LNCaP clone FGC (cell line): ENCODE measurements at regions not wholly inside any gene's neighbourhood (a gene's known extent, or its start where the extent isn't known, plus 50 kb on each side); places are given as distances from the start of the nearest gene placed in this dataset.
A peak's percentile ranks its signal among the peaks of the same experiment; 100 is the strongest.

Experiments used
- DNase-seq: peaks from one replicate; pipeline ENCODE4 v3.0.0-alpha.2; 2011; ENCODE audit warnings: low read depth
- H3K4me3 ChIP-seq: 2 replicates; pipeline ENCODE4 v1.5.1; 2011; ENCODE audit warnings: mild to moderate bottlenecking, low read depth, low read length, control low read depth
- CTCF ChIP-seq: IDR thresholded peaks from 2 replicates; pipeline ENCODE4 v1.5.1; 2012; ENCODE audit warnings: mild to moderate bottlenecking; ENCODE audit not compliant: control insufficient read depth, insufficient read depth; ENCODE audit errors: extremely low read depth

- no peak for TF ChIP-seq CTCF
- no peak overlapping the region for H3K4me3 ChIP-seq
- DNase-seq: no peak
These were observed 135.2 kb upstream of the RBMS1 start for GRCh38 chr2:160628811-160629210.

DNA sequence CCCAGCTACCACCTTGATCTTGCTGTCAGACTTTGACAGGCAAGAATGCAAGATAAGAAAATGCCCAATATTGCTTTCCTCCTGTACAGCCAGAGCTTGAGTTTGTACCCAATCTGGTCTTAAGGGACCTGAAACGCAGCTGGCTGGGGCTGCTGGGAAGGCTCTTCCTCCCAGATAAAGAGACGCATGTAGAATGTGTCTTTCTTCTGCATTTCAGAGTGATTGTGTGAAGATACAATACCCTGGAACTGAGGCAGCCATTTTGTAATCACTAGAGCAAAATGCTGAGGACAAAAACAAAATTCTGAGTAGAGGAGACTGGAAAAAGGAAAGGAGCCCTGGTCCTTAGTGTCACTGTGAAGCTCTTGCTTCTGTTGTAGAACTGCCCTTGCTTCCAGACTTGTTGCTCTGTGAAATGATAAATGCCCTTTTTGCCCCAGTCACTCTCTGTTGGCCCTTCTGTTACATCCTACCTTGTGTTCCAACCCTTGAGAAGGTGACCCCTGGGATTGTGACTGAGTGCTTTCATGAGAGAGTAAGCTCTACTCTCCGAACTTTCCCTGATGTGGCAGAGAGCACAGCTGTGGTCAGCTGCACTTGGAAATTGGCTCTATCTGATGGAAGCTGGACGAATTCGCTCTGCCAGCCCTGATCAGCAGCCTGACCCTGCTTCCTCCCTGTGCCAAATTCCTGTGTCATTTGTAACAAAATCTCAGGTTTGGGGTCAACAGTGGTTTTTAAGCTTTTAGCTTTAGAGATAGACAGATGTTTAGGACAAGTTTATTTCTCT lies 137.4 kb upstream of the RBMS1 start:
- no peak for TF ChIP-seq CTCF
- DNase-seq: no peak
- H3K4me3 ChIP-seq: no peak overlapping the region

DNA sequence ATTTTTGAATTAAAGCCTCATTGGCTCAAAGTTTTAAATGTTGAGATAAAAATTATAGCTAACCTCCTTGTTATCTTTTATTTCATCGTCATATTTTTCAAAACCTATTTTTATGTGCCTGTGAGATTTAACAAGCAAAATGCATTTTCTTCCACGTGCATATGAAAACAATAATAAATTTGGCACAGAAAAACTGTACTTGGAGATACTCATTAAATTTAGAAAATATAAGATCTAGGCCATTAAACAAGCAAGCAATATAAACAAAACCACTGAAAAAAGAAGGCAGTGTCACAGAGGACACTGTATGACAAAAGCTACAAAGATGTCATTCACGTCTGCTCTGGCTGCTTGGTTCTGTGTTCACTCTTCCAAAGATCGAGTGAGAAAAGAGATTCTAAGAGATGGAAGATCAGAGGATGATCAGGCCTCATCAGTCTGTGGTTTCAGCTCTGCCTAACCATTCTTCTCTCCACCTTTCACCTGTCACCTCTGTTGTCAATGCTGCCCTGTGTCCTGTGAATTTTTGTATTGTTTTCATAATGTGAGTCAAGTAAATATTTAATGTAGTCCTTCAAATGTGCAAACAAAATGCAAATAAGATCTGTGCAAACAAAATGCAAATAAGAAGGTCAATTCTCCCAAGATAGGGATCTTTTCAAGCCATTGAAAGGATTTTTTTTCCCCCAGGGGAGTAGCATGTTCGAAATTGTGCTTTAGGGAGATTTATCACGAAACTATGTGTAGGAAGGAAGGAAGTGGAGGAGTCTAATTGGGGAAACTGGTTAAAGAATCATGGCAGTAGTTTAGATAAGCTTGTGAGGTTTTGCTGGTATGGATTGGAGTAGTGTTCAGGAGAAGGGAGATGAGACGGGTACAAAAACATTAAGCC lies 138.7 kb upstream of the RBMS1 start:
- no peak overlapping the region for H3K4me3 ChIP-seq
- TF ChIP-seq CTCF: no peak
- DNase-seq: no peak

DNA sequence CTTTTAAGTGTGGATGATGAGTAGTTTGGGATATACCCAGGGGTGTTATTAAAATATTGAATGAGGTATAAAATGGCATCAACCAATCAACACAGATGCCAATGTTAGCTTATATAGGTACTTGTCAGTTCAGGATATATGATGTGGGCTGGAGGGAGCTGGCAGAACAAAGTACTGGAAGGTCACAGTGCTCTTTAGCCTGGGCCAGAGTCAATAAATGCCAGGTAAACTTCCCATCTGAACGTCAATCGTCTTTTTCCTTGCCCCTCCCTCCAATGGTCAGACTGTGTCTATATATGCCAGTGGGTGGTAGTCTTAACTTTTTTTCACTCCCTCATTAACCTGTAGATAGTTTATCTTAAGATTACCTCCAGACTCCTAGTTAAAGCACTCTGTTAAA lies 140.8 kb upstream of the RBMS1 start:
- H3K4me3 ChIP-seq: no peak overlapping the region
- peak; percentile 61 for DNase-seq
- TF ChIP-seq CTCF: no peak

- H3K4me3 ChIP-seq: no peak overlapping the region
- TF ChIP-seq CTCF: no peak
- no peak for DNase-seq
These were observed 141.9 kb upstream of the RBMS1 start for GRCh38 chr2:160635488-160635887.

DNA sequence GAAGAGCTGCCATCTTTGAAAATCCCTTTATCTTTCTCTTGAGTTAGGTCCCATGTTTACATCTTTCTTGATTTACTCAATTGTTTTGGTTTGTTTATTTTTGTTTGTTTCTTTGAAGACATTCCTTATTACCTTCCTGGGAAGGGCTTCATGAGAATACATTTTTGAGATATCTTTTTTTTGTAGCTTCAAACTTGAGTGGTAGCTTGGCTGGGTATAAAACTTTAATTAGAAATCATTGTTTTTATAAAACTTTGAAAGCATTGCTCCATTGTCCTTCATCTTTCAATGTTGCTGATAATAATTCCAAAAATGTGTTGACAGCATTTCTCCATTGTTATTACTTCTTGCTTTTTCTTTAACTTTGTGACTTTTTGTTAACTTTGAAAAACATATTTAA lies 145.9 kb upstream of the RBMS1 start:
- no peak for TF ChIP-seq CTCF
- no peak overlapping the region for H3K4me3 ChIP-seq
- no peak for DNase-seq
